ENCODE measurements at regions not wholly inside any gene's neighbourhood (a gene's known extent, or its start where the extent isn't known, plus 50 kb on each side); places are given as distances from the start of the nearest gene placed in this dataset.

- TF ChIP-seq SPI1 (IDR thresholded peaks at IDR 0.05; ENCODE audit: low read depth, low read length) (no peak), POLR2AphosphoS5 (IDR thresholded peaks at IDR 0.05; ENCODE audit: low read depth, low read length) (no peak)
These were observed 472.9 kb downstream of the MATN1 start for GRCh38 chr1:30250338-30250983.
